ENCODE measurements at regions not wholly inside any gene's neighbourhood (a gene's known extent, or its start where the extent isn't known, plus 50 kb on each side); places are given as distances from the start of the nearest gene placed in this dataset.

- TF ChIP-seq, protein P1, sequence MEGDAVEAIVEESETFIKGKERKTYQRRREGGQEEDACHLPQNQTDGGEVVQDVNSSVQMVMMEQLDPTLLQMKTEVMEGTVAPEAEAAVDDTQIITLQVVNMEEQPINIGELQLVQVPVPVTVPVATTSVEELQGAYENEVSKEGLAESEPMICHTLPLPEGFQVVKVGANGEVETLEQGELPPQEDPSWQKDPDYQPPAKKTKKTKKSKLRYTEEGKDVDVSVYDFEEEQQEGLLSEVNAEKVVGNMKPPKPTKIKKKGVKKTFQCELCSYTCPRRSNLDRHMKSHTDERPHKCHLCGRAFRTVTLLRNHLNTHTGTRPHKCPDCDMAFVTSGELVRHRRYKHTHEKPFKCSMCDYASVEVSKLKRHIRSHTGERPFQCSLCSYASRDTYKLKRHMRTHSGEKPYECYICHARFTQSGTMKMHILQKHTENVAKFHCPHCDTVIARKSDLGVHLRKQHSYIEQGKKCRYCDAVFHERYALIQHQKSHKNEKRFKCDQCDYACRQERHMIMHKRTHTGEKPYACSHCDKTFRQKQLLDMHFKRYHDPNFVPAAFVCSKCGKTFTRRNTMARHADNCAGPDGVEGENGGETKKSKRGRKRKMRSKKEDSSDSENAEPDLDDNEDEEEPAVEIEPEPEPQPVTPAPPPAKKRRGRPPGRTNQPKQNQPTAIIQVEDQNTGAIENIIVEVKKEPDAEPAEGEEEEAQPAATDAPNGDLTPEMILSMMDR (IDR thresholded peaks at IDR 0.05; ENCODE audit: unreplicated experiment): peak; percentile 55
- POLR2A ChIA-PET: interaction anchor here (0.6 kb wide), 2 partner anchors 236 to 344 kb away, joined by 3 to 4 read pairs; no protein-coding TSS in a partner anchor
- BruUV-seq (replicated peaks): no TSS peak
- Mint-ChIP-seq H3K9me3 (ENCODE audit: unreplicated experiment) (no peaks in the 10 kb centered on the region), H3K27me3 (ENCODE audit: insufficient read depth, unreplicated experiment) (no peaks in the 10 kb centered on the region), H3K36me3 (ENCODE audit: insufficient read depth, unreplicated experiment) (no peaks in the 10 kb centered on the region), H3K4me1 (ENCODE audit: insufficient read depth, unreplicated experiment) (peaks cover 9% of the 10 kb centered on the region), H3K27ac (ENCODE audit: low read depth, unreplicated experiment) (no peak overlapping the region), H3K4me3 (ENCODE audit: unreplicated experiment) (no peak overlapping the region)
- intact Hi-C loops (cut with micrococcal nuclease): loop anchor here (2.0 to 10.0 kb wide), 5 partner anchors 189 to 647 kb away; no protein-coding TSS in a partner anchor
- CTCF ChIA-PET: interaction anchor here (0.6 to 2.2 kb wide), 19 partner anchors 8 to 1302 kb away, joined by 3 to 10 read pairs (median 3); no protein-coding TSS in a partner anchor
- DNase-seq (ENCODE audit: unreplicated experiment): peak; percentile 57
Measured at GRCh38 chr4:31045724-31046318, 325.7 kb downstream of the PCDH7 start.

GRCh38 chr4:31051151-31051550 lies 331.0 kb downstream of the PCDH7 start:
- Mint-ChIP-seq H3K4me1 (ENCODE audit: insufficient read depth, unreplicated experiment) (no peaks in the 10 kb centered on the region), H3K36me3 (ENCODE audit: insufficient read depth, unreplicated experiment) (no peaks in the 10 kb centered on the region), H3K27me3 (ENCODE audit: insufficient read depth, unreplicated experiment) (no peaks in the 10 kb centered on the region), H3K4me3 (ENCODE audit: unreplicated experiment) (no peak overlapping the region), H3K9me3 (ENCODE audit: unreplicated experiment) (no peaks in the 10 kb centered on the region), H3K27ac (ENCODE audit: low read depth, unreplicated experiment) (no peak overlapping the region)
- TF ChIP-seq, protein P1 (IDR thresholded peaks at IDR 0.05; ENCODE audit: unreplicated experiment): no peak
- CTCF ChIA-PET: interaction anchor here (1.0 kb wide), 1 partner anchor 332 kb away, joined by 3 read pairs; no protein-coding TSS in a partner anchor
- no TSS peak for BruUV-seq (replicated peaks)
- DNase-seq (ENCODE audit: unreplicated experiment): no peak
- intact Hi-C loops (cut with micrococcal nuclease): no loop called here
- POLR2A ChIA-PET: no interaction called here

- Mint-ChIP-seq H3K9me3 (ENCODE audit: unreplicated experiment) (no peaks in the 10 kb centered on the region), H3K4me1 (ENCODE audit: insufficient read depth, unreplicated experiment) (no peaks in the 10 kb centered on the region), H3K36me3 (ENCODE audit: insufficient read depth, unreplicated experiment) (no peaks in the 10 kb centered on the region), H3K27me3 (ENCODE audit: insufficient read depth, unreplicated experiment) (no peaks in the 10 kb centered on the region), H3K4me3 (ENCODE audit: unreplicated experiment) (no peak overlapping the region), H3K27ac (ENCODE audit: low read depth, unreplicated experiment) (no peak overlapping the region)
- TF ChIP-seq, protein P1 (IDR thresholded peaks at IDR 0.05; ENCODE audit: unreplicated experiment): no peak
- intact Hi-C loops (cut with micrococcal nuclease): no loop called here
- CTCF ChIA-PET: interaction anchor here (1.0 kb wide), 1 partner anchor 333 kb away, joined by 3 read pairs; no protein-coding TSS in a partner anchor
- POLR2A ChIA-PET: no interaction called here
- no peak for DNase-seq (ENCODE audit: unreplicated experiment)
- no TSS peak for BruUV-seq (replicated peaks)
Measured at GRCh38 chr4:31051565-31051964, 331.4 kb downstream of the PCDH7 start.

- intact Hi-C loops (cut with micrococcal nuclease): no loop called here
- no peak for DNase-seq (ENCODE audit: unreplicated experiment)
- CTCF ChIA-PET: interaction anchor here (0.5 kb wide), 1 partner anchor 392 kb away, joined by 3 read pairs; no protein-coding TSS in a partner anchor
- POLR2A ChIA-PET: no interaction called here
- H3K27me3 Mint-ChIP-seq (ENCODE audit: insufficient read depth, unreplicated experiment): no peaks in the 10 kb centered on the region
- H3K9me3 Mint-ChIP-seq (ENCODE audit: unreplicated experiment): no peaks in the 10 kb centered on the region
- H3K27ac Mint-ChIP-seq (ENCODE audit: low read depth, unreplicated experiment): no peak overlapping the region
- H3K4me1 Mint-ChIP-seq (ENCODE audit: insufficient read depth, unreplicated experiment): no peaks in the 10 kb centered on the region
- TF ChIP-seq, protein P1 (IDR thresholded peaks at IDR 0.05; ENCODE audit: unreplicated experiment): no peak
- H3K4me3 Mint-ChIP-seq (ENCODE audit: unreplicated experiment): no peak overlapping the region
- no peaks in the 10 kb centered on the region for H3K36me3 Mint-ChIP-seq (ENCODE audit: insufficient read depth, unreplicated experiment)
- no TSS peak for BruUV-seq (replicated peaks)
Measured at GRCh38 chr4:31052519-31052918, 332.4 kb downstream of the PCDH7 start.

All from MCF 10A (cell line).